ENCODE measurements at regions not wholly inside any gene's neighbourhood (a gene's known extent, or its start where the extent isn't known, plus 50 kb on each side); places are given as distances from the start of the nearest gene placed in this dataset.

DNA sequence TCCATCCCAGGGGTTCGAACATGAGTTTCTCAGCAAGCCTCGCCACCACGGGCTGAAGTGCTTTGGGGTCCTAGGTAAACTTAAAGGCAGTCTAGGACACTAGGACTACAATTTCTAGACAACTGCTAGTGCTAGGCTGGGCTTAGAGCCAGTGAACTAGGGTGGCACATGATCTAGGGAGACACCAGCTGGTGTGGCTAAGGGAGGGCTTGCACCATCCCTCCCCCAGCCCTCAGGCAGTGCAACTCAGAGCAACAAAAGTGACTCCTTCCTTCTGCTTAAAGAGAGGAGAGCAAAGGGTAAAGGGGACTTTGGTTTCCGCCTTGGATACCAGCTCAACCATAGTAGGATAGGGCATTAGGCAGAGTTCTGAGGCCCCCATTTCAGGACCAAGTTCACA, 162.5 kb upstream of the AFF2 start:
- peak; percentile 74 for ATAC-seq (ENCODE audit: insufficient read depth, low read depth)

GRCh38 chrX:148354916-148355315, 145.5 kb upstream of the AFF2 start:
- Histone ChIP-seq H3K4me2 (ENCODE audit: insufficient read depth, low read length) (no peak overlapping the region), H3K27me3 (ENCODE audit: insufficient read depth, low read length, poor library complexity) (no peaks in the 10 kb centered on the region), H2AFZ (ENCODE audit: low read depth, low read length) (no peak overlapping the region), H3K9me3 (ENCODE audit: insufficient read depth, low read length, severe bottlenecking) (no peaks in the 10 kb centered on the region), H3K36me3 (ENCODE audit: insufficient read depth, low read length) (no peaks in the 10 kb centered on the region), H3K4me3 (ENCODE audit: low read depth in 1 of 2, low read length in 2 of 2) (no peak overlapping the region), H3K27ac (ENCODE audit: low read length) (no peak overlapping the region), H3K4me1 (ENCODE audit: insufficient read depth, low read length) (no peaks in the 10 kb centered on the region), H3K79me2 (ENCODE audit: insufficient read depth, low read length) (no peaks in the 10 kb centered on the region), H4K20me1 (ENCODE audit: insufficient read depth, low read length) (no peaks in the 10 kb centered on the region), H3K9ac (ENCODE audit: low read depth, low read length) (no peak overlapping the region)
- no peak for ATAC-seq (ENCODE audit: insufficient read depth, low read depth)
- TF ChIP-seq, protein P1, sequence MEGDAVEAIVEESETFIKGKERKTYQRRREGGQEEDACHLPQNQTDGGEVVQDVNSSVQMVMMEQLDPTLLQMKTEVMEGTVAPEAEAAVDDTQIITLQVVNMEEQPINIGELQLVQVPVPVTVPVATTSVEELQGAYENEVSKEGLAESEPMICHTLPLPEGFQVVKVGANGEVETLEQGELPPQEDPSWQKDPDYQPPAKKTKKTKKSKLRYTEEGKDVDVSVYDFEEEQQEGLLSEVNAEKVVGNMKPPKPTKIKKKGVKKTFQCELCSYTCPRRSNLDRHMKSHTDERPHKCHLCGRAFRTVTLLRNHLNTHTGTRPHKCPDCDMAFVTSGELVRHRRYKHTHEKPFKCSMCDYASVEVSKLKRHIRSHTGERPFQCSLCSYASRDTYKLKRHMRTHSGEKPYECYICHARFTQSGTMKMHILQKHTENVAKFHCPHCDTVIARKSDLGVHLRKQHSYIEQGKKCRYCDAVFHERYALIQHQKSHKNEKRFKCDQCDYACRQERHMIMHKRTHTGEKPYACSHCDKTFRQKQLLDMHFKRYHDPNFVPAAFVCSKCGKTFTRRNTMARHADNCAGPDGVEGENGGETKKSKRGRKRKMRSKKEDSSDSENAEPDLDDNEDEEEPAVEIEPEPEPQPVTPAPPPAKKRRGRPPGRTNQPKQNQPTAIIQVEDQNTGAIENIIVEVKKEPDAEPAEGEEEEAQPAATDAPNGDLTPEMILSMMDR (IDR thresholded peaks at IDR 0.05; ENCODE audit: borderline replicate concordance, extremely low read depth, low read length, poor library complexity, severe bottlenecking), result no peak
- no peak for TF ChIP-seq EZH2 (IDR thresholded peaks at IDR 0.05; ENCODE audit: borderline replicate concordance, low read depth, low read length, severe bottlenecking)
- no peak for DNase-seq

More for the DNA sequence above, 162.5 kb upstream of the AFF2 start:
- H3K4me3 ChIP-seq (ENCODE audit: low read depth in 1 of 2, low read length in 2 of 2), result no peak overlapping the region
- peak overlapping the region; percentile 28; the same call in 1 of the 2 replicates for H3K9ac ChIP-seq (ENCODE audit: low read depth, low read length)
- H3K4me1 ChIP-seq (ENCODE audit: insufficient read depth, low read length), result peaks cover 58% of the 10 kb centered on the region
- peak overlapping the region; percentile 69 for H3K27ac ChIP-seq (ENCODE audit: low read length)
- no peaks in the 10 kb centered on the region for H3K9me3 ChIP-seq (ENCODE audit: insufficient read depth, low read length, severe bottlenecking)
- H2AFZ ChIP-seq (ENCODE audit: low read depth, low read length), result peak overlapping the region; percentile 59
- no peak overlapping the region for H3K4me2 ChIP-seq (ENCODE audit: insufficient read depth, low read length)
- H4K20me1 ChIP-seq (ENCODE audit: insufficient read depth, low read length), result no peaks in the 10 kb centered on the region
- no peaks in the 10 kb centered on the region for H3K27me3 ChIP-seq (ENCODE audit: insufficient read depth, low read length, poor library complexity)
- no peaks in the 10 kb centered on the region for H3K36me3 ChIP-seq (ENCODE audit: insufficient read depth, low read length)
- DNase-seq, result peak; percentile 52
- TF ChIP-seq EZH2 (IDR thresholded peaks at IDR 0.05; ENCODE audit: borderline replicate concordance, low read depth, low read length, severe bottlenecking), result no peak
- TF ChIP-seq, protein P1 (IDR thresholded peaks at IDR 0.05; ENCODE audit: borderline replicate concordance, extremely low read depth, low read length, poor library complexity, severe bottlenecking), result peak; percentile 36
- no peaks in the 10 kb centered on the region for H3K79me2 ChIP-seq (ENCODE audit: insufficient read depth, low read length)

- no peaks in the 10 kb centered on the region for H3K4me1 ChIP-seq (ENCODE audit: insufficient read depth, low read length)
- no peak overlapping the region for H3K4me2 ChIP-seq (ENCODE audit: insufficient read depth, low read length)
- no peaks in the 10 kb centered on the region for H3K9me3 ChIP-seq (ENCODE audit: insufficient read depth, low read length, severe bottlenecking)
- TF ChIP-seq, protein P1 (IDR thresholded peaks at IDR 0.05; ENCODE audit: borderline replicate concordance, extremely low read depth, low read length, poor library complexity, severe bottlenecking), result no peak
- no peak for TF ChIP-seq EZH2 (IDR thresholded peaks at IDR 0.05; ENCODE audit: borderline replicate concordance, low read depth, low read length, severe bottlenecking)
- H4K20me1 ChIP-seq (ENCODE audit: insufficient read depth, low read length), result no peaks in the 10 kb centered on the region
- no peak overlapping the region for H3K27ac ChIP-seq (ENCODE audit: low read length)
- no peak overlapping the region for H3K4me3 ChIP-seq (ENCODE audit: low read depth in 1 of 2, low read length in 2 of 2)
- H3K27me3 ChIP-seq (ENCODE audit: insufficient read depth, low read length, poor library complexity), result no peaks in the 10 kb centered on the region
- no peak overlapping the region for H3K9ac ChIP-seq (ENCODE audit: low read depth, low read length)
- H2AFZ ChIP-seq (ENCODE audit: low read depth, low read length), result no peak overlapping the region
- no peaks in the 10 kb centered on the region for H3K36me3 ChIP-seq (ENCODE audit: insufficient read depth, low read length)
- ATAC-seq (ENCODE audit: insufficient read depth, low read depth) (no peak), DNase-seq (no peak)
- no peaks in the 10 kb centered on the region for H3K79me2 ChIP-seq (ENCODE audit: insufficient read depth, low read length)
Measured at GRCh38 chrX:148361641-148362040, 138.8 kb upstream of the AFF2 start.

All from DND-41 (cell line).